Medulla oblongata (tissue), 1 donor: ENCODE measurements at regions not wholly inside any gene's neighbourhood (a gene's known extent, or its start where the extent isn't known, plus 50 kb on each side); places are given as distances from the start of the nearest gene placed in this dataset.

Source experiments
- DNase-seq: peaks from one replicate; pipeline ENCODE4 v3.0.0-alpha.2; 2015; ENCODE audit errors: extremely low spot score

DNA sequence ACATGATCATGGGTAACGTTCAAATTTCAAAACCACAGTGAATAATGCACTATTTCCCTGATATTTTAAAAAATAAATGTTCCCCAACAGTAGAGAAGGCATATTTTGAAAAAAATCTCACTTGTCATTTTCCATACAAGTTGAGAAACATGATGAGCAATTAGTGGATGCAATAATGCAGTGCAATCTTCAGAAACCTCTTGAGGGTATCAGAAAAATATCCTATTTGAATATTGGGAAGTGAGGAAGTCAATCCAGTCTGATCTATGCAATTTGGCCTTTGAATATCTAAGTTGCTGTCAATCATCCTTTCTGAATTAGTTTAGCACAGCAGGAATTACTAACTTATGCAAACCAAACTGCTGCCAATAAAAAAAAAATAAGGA lies 776.8 kb downstream of the PCDH18 start:
- no peak for DNase-seq

DNA sequence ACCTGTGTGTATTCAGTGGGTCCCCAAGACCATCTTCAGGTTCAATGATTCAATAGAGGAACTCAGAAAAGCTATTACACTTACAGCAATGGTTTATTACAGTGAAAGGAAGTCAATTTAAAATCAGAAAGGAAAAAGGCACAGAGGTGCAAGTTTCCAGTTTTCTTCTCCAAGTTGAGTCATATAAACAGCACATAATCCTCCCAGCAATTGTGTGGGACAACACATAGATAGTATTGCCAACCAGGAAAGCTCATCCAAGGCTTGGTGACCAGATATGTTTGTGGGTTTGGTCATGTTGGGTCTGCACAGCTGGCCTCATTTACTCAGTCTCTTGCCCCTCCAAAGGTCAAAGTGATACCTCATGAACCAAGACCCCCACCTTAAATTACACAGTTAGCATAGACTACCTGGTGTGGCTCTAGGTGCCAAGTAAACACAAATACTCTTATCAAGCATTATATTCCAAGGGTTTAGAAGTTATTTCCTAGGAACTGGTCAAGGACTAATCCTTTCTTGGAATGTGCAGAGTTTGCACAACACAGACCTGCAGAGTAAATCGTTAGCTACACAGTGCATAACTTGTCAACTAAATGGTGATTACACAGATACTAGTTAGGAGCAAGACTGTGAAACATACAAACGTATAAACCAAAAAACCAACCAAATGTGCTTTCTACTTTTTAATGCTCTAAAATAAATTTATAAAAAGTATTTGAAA lies 777.3 kb downstream of the PCDH18 start:
- DNase-seq = no peak

DNA sequence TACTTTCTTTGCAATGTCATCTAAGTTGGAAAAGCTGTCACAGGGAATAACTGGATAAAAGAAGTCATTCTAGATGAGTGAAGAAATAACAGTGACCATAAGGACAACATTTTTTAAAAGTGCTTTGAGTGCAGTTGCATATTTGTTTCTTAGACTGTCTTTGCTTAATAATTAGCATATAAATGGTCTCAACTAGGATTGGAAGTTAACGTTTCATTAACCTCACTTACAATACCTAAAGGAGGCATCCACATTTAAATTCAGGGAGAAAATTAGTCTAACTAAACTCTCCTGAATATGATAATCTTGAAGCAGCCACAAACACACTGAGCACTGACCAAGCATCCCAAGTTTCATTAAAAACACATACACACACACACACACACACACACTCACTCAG lies 780.7 kb downstream of the PCDH18 start:
- no peak for DNase-seq

DNA sequence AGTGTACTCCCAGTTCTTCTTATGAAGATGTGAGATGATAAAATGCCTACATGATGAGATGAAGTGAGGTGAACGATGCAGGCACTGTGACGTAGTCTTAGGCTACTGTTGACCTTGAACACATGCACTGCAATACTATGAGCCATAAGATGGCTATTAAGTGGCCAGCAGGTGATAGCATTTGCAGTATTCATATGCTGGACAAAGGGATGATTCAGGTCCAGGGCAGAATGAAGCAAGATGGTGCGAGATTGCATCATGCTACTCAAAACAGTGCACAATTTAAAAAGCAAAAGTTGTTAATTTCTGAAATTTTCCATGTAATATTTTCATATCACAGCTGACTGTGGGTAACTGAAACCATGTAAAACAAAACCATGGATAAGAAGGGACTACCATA lies 781.4 kb downstream of the PCDH18 start:
- no peak for DNase-seq

DNA sequence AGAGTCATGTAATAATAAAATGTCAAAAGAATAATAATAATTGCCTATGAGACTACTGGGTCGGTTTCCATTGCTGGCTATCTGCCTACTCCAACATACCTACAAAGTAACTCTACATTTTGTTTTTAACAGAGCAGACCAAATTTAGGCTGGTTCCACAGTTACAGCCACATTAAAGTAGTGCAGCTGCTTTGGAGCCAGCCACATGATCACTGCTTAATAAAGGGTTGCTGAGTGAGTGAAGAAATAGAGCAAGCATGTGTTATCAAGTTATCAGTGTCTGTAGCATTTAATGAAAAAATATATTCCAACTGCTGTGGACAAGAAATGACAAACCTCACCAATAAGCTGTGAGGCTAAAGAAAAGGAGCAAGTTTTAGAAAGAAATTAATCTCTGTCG lies 782.3 kb downstream of the PCDH18 start:
- DNase-seq = no peak

DNA sequence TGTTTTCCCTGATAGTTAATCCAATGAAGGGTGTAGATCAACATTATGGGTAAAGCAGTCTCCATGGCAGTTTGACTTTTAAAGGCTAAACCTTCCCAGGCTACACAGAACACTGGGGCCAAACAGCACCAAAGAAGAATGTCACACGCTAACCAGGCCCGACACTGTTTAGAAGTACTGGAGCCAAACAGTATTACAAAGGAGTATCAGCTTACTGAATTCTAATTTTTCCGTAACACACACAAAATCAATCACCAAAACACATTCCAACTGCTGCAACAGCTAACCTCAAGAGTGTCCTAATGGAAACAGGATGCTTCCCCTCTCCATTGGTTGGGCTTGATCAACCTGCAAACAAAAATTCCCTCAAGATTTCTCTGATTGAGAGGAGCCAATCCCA lies 783.5 kb downstream of the PCDH18 start:
- DNase-seq = no peak

DNA sequence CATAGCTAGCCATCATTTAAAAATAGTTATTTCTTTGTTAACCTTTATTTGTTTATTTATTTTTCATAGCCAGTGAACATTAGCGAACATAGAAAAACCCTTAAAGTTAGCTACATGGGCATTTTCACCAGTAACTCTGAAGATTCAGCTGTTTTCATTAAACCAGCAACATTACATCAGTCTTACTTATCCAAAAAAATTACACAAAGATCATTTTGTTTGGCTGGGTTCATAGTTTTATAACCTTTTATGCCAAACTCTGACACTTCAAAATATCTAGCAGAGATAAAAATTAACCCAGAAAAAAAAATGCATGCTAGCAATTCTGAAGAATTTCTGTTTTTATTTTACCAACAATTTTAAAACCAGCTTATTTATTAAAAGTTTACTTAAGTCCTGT lies 784.1 kb downstream of the PCDH18 start:
- DNase-seq = no peak

DNA sequence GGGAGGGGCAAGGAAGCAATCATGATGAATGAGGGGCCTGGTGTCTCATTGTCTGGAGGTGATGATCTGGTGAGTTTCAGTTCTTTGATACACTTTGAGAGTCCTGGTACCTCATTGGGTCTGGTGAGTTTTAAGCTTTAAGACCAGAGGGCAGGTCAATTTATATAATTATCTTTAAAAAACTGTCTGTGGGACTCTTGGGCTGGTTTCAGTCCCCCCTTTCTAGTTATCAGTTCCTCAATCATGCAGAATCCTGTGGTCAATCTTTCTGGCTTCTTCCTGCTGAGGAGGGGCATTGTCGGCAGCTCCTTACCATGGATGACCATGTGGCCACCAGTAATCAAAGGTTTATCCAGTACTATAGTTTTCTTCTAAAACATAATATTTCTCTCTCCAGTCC lies 789.1 kb downstream of the PCDH18 start:
- no peak for DNase-seq

DNA sequence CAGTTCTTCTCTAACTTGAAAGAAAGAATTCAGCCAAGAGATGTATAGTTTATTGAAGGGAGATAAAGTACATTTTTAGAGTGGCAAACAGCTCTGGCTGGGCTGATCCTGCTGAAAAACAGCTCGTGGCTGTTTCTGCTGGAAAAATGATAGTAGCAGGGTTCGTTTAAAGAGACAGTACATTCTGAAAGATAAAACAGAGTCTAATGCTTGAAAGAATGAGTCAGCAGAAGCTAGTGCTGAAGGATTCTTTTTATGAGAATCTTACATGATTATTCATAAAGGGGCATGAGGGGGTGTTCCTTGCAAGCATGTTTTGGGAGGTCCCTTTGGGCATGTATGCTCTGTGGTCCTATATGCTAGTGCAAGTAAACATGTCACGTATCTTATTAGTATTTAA lies 790.0 kb downstream of the PCDH18 start:
- no peak for DNase-seq

DNA sequence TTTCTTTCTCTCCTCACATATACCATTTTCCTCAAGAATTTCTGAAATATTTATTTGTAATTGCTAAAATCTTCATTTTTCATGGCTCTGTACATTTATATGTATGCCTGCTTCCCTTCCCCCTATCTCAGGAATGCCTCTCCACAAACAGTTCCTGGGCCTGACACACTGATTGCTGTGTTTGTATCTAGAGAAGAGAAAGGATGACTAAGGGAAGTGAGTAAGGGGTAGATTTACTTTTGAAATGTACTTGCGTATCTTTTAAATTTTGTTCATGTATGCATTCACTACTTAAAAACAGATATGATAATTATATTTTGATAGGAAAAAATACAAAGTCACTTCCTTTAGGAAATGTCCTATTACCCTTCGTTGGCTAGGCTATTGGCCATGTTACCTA lies 790.8 kb downstream of the PCDH18 start:
- no peak for DNase-seq

DNA sequence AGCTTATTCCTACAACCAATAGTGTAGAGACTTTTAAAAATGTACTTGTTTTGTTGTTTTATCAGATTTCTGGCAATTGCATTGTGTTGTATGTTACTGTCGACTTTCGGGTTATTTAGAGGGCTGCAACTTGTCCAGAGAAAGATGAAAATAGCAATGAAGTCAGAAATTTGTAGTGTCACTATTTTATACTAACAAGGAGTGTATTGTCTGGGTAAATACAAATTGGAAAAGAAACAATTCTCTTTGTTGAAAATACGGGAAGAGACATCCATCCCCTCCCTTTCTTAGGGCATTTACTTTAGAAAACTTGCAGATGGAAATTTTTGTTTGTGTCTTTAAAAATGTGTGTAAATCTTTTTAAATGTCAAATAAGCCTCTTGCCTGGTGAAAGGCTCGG lies 792.0 kb downstream of the PCDH18 start:
- DNase-seq = no peak

DNA sequence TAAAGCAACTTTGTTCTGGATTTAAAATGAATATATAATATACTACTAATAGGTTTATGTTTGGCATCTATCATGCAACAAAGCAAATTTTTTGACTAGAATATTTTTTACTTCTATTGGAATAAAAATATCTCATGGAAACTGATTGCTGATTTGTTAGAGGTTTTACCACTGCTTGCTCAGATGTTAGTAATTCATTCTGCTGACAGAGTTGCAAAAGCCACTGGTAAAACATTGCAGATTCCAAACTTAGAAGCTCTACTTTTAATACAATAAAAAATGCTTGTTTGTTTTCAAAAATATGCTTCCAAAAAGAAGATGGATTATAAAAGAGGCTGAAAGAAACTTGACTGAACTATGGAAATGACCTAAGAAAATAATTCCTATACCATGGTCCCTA lies 795.2 kb downstream of the PCDH18 start:
- DNase-seq = no peak

DNA sequence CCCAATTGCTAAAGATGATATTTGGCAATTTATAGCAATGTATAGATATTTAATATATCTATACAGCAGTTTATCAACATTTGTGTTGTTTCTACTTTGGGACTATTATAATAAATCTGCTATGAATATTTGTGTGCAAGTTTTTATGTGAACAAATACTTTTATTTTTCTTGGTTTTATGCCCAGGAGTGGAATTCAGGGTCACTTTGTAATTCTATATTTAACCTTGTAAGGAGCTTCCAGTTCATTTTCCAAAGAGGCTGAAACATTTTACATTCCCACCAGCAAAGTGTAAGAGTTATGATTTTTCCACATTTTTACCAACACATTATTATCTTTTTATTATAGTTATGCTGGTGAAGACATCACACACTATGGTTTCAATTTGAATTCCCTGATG lies 801.3 kb downstream of the PCDH18 start:
- DNase-seq = no peak

DNA sequence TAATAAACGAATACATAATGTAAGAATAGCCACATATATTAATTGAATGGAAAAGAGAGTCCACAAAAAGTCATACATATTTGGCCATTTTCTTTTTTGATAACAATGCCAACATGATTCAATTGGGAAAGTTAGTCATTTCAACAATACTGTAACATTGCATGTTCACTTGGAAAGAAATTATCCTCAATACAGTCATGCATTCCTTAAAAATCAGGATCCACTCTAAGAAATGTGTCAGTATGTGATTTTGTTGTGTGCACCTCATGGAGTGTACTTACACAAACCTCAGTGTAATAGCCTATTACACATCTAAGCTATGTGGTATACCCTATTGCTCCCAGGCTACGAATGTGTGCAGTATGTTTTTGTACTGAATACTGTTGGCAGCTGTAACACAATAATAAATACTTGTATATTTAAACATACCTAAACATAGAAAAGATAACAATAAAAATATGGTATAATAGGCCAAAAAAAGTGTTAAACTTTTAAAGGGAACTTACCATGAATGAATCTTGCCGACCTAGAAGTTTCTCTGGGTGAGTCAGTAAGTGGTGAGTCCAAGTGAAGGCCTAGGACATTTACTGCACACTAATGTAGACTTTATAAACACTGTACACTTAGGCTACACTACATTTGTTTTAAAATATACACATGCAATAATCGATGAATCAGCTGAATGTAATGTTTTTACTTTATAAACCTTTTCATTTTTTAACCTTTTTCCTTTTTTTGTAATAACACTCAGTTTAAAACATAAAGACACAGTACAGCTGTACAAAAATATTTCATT lies 806.8 kb downstream of the PCDH18 start:
- DNase-seq = no peak

DNA sequence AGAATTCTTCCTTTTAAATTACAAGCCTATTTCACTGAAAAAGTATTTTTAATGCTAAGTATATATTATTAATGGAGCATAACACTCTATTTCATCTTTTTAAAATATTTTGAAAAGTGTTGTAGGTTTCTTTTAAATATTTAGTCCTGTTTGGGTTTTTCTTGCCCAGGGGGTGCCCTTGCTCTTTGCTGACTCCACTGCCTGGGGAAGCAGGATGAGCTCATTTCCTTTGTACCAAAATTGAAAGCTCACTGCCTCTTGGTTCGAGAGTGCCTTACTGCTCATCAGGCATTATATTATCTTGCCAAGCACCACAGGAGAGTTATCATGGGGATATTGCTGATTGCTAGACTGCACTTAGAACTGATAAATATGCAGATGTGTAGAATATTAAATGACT lies 819.2 kb downstream of the PCDH18 start:
- DNase-seq = peak; percentile 42

DNA sequence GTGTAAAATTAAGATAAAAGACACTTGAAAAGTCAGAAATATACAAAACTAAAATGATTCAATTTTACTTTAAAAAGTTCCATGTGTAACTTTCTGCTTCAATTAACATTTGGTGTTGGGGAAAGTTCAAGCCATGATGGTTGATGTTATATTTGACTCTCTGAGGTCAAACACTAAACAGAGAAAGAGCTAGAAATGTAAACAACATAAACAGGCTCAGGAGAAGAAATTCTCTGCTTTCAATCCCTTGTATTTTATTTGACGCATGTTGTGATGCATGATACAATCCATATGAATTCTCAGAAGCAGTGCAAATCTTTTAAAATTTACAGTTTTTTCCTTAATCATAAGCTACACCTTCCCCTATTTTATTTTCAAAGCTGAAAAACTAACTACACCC lies 822.4 kb downstream of the PCDH18 start:
- DNase-seq = no peak

DNA sequence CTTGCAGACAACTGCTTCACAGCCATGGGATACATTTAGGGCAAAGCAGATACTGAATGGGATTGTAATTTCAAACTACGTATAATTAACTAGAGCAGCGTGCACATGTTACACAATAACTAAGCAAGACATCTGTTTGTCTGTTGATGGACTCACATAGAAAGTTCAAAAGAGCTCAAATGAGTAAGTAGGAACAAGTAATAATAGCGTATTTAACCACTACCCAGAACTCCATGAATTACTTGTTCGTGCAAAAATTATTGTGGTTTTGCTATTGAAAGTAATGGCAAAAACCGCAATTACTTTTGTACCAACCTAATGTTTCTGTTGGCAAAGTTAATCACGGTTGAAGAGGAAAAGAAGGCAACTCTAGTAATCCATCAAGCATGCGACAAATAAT lies 825.4 kb downstream of the PCDH18 start:
- no peak for DNase-seq

DNA sequence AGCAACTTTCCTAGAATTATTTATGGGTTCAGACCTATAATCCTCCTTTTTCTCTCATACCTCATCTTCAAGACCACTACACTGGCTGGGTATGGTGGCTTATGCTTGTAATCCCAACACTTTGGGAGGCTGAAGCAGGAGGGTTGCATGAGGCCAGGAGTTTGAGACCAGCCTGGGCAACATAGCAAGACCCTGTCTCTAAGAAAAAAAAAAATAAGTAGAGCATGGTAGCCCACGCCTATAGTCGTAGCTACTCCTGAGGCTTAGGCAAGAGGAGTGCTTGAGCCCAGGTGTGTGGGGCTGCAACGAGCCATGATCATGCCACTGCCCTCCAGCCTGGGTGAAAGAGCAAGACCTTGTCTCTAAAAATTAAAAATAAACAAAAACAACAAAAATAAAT lies 832.4 kb downstream of the PCDH18 start:
- DNase-seq = no peak

DNA sequence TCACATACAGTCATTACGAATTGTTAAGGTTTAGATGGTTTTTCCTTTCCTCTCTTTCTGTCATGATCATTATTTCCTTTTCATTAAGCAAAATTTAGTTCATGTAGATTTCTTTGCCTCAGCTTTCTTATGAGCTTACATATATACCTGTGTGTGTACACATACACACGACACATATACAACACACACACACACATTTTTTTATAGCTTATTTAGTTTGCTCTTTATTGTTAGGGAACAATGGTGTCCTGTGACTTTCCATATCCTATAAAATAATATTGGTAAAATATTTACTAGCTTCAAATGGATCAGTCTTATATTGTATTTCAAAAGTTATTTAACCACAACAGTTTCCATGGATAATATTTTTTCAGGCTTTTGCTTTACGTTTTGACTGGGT lies 840.7 kb downstream of the PCDH18 start:
- DNase-seq = no peak

DNA sequence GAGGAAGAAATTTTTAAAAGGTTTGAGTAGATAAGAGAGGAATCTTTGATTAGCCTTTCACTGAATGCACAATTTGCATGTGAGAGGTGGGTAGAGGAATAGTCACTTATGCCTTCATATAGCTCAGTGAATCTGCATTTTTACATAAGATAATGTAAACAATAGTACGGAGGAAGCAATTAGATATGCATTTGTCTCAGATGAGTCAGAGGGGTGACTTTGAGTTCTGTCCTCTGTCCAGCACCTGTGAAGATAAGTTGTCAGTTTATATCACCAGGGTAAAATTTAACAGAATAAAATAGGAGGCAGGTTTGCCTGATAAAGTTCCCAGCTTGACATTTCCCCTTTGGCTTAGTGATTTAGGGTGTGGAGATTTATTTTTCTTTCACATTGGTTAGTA lies 841.9 kb downstream of the PCDH18 start:
- DNase-seq = no peak

DNA sequence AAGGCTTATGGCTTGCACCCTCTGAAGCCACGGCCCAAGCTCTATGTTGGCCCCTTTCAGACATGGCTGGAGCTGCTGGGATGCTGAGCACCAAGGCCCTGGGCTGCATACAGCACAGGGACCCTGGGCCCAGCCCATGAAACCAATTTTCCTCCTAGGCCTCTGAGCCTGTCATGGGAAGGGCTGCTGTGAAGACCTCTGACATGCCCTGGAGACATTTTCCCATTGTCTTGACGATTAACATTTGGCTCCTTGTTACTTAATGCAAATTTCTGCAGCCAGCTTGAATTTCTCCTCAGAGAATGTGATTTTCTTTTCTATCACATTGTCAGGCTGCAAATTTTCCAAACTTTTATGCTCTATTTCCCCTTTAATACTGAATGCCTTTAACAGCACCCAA lies 844.7 kb downstream of the PCDH18 start:
- no peak for DNase-seq

DNA sequence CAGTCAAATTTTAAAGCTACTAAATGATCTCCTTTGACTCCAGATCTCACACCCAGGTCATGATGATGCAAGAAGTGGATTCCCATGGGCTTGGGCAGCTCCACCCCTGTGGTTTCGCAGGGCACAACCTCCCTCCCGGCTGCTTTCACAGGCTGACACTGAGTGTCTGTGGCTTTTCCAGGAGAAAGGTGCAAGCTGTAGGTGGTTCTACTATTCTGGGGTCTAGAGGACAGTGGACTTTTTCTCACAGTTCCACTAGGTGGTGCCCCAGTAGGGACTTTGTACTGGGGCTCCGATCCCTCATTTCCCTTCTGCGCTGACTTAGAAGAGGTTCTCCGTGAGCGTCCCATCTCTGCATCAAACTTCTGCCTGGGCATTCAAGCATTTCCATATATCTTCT lies 845.2 kb downstream of the PCDH18 start:
- no peak for DNase-seq

DNA sequence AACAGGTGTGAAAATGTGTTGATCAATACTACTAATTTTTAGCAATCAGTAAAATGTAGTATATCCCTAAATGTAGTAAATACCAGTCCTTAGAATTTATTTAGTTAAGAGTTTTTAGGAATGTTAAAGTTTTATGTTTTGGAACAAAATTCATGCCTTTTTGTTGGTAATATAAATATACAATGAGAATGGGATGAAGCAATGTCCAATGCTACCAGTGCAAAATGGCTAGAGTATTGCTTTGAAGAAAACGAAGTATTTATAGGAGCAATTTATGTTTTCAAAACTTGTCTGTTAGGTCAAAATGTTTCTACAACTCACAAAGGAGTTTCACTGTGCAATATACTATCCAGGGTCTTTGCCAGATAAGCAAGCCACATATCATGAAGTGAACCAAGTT lies 851.5 kb downstream of the PCDH18 start:
- no peak for DNase-seq

DNA sequence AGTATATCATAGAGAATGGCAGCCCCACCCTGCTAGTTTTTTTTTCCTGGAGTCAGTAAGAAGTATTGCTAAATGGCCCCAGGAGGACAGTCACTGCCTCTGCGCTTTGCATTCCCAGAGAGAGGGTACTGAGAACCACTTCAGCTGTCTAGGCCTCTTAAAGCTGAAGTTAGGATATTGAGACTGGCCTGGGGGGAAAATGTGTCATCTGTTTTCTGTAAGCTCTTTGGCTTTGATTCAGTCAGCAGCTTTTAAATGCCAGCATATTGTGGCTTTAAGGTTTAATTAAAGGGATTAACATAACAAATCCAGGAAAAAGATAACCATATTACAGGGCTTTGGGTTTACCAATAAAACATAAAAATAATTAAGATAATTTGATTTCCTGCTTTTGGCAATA lies 852.0 kb downstream of the PCDH18 start:
- no peak for DNase-seq
